ENCODE measurements at regions not wholly inside any gene's neighbourhood (a gene's known extent, or its start where the extent isn't known, plus 50 kb on each side); places are given as distances from the start of the nearest gene placed in this dataset.

DNA sequence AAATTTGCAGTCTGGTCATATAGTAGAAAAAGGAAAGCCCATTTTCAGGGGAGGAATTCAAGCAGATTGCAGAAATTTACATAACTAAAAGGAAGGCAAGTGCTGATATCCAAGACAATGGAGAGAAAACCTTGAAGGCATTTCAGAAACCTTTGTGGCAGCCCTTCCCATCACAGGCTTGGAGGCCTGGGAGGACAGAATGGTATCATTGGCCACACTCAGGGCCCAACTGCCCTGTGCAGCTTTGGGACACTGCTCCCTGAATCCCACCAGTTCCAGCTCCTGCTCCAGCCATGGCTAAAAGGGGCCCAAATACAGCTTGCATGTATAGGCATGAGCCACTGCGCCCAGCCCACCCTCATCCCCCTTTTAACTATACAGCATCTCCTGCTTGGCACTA is 81.1 kb upstream of the NYAP2 start:
- ChIA-PET POLR2A (ENCODE audit: unreplicated experiment) (no interaction called here), CTCF (no interaction called here)
- no peaks in the 10 kb centered on the region for H3K27me3 ChIP-seq (ENCODE audit: insufficient read depth, low read depth)
- no peaks in the 10 kb centered on the region for H3K4me1 ChIP-seq (replicated peaks; ENCODE audit: insufficient read depth)
- no peak for TF ChIP-seq EZH2 (IDR thresholded peaks at IDR 0.05; ENCODE audit: low read depth)
- TF ChIP-seq, protein P1, sequence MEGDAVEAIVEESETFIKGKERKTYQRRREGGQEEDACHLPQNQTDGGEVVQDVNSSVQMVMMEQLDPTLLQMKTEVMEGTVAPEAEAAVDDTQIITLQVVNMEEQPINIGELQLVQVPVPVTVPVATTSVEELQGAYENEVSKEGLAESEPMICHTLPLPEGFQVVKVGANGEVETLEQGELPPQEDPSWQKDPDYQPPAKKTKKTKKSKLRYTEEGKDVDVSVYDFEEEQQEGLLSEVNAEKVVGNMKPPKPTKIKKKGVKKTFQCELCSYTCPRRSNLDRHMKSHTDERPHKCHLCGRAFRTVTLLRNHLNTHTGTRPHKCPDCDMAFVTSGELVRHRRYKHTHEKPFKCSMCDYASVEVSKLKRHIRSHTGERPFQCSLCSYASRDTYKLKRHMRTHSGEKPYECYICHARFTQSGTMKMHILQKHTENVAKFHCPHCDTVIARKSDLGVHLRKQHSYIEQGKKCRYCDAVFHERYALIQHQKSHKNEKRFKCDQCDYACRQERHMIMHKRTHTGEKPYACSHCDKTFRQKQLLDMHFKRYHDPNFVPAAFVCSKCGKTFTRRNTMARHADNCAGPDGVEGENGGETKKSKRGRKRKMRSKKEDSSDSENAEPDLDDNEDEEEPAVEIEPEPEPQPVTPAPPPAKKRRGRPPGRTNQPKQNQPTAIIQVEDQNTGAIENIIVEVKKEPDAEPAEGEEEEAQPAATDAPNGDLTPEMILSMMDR (conservative IDR thresholded peaks at IDR 0.05), result no peak
- no peak overlapping the region for H3K4me2 ChIP-seq
- H3K4me3 ChIP-seq, result no peak overlapping the region
- no peaks in the 10 kb centered on the region for H3K9me3 ChIP-seq (ENCODE audit: insufficient read depth, low read depth)
- H3K36me3 ChIP-seq (ENCODE audit: low read depth), result no peaks in the 10 kb centered on the region
- no peaks in the 10 kb centered on the region for H3K79me2 ChIP-seq (ENCODE audit: low read depth)
- H3F3A ChIP-seq (ENCODE audit: insufficient read depth, low read depth), result no peaks in the 10 kb centered on the region
- DNase-seq, result no peak
- H4K20me1 ChIP-seq (ENCODE audit: insufficient read depth), result no peaks in the 10 kb centered on the region
- no peak overlapping the region for H2AFZ ChIP-seq
- no peaks in the 10 kb centered on the region for H3K9me2 ChIP-seq (ENCODE audit: insufficient read depth)
- H3K27ac ChIP-seq, result no peak overlapping the region
- intact Hi-C loops (cut with micrococcal nuclease; ENCODE audit: unreplicated experiment), result no loop called here
- BruUV-seq (replicated peaks), result no TSS peak

DNA sequence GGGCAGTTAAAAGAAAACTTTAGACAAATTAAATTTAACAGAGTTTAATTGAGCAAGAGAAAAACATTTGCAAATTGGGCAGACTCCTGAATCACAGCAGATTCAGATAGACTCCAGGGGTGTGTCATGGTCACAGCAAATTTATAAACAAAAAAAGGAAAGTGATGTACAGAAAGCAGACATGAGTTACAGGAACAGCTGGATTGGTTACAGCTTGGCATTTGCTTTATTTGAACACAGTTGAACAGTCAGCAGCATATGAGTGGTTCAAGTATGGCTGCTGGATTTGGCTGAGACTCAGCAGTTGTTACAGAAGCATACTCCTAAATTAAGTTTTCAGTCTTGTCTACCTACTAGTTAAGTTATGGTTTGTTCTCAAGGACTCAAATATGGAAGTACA is 82.3 kb upstream of the NYAP2 start:
- Histone ChIP-seq H2AFZ (no peak overlapping the region), H3K27me3 (ENCODE audit: insufficient read depth, low read depth) (no peaks in the 10 kb centered on the region), H4K20me1 (ENCODE audit: insufficient read depth) (no peaks in the 10 kb centered on the region), H3F3A (ENCODE audit: insufficient read depth, low read depth) (no peaks in the 10 kb centered on the region), H3K36me3 (ENCODE audit: low read depth) (no peaks in the 10 kb centered on the region), H3K4me1 (replicated peaks; ENCODE audit: insufficient read depth) (no peaks in the 10 kb centered on the region), H3K27ac (no peak overlapping the region), H3K4me3 (no peak overlapping the region), H3K4me2 (no peak overlapping the region), H3K9me3 (ENCODE audit: insufficient read depth, low read depth) (no peaks in the 10 kb centered on the region), H3K9me2 (ENCODE audit: insufficient read depth) (no peaks in the 10 kb centered on the region), H3K79me2 (ENCODE audit: low read depth) (no peaks in the 10 kb centered on the region)
- ChIA-PET POLR2A (ENCODE audit: unreplicated experiment) (no interaction called here), CTCF (no interaction called here)
- BruUV-seq (replicated peaks), result no TSS peak
- DNase-seq, result no peak
- intact Hi-C loops (cut with micrococcal nuclease; ENCODE audit: unreplicated experiment), result no loop called here
- no peak for TF ChIP-seq EZH2 (IDR thresholded peaks at IDR 0.05; ENCODE audit: low read depth)
- TF ChIP-seq, protein P1 (conservative IDR thresholded peaks at IDR 0.05), result no peak

DNA sequence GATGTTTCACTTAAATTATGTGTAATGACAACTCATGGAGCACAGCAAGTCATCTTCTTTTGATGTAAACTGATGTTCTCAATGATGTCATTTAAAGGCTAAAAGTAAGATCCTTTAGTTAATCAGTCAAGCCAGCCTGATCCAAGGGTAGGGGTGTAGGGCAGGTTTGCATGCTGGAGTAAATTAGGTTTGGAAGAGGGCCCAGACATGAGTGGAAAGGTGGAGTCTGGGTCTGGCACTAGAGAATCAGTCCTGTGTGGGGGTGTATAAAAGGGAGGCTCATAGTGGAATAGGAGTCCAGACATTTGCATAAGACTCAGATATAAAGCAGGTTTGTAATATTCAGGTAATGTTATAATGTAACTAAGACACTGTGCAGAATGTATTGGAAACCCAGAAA is 88.8 kb upstream of the NYAP2 start:
- H3K36me3 ChIP-seq (ENCODE audit: low read depth), result no peaks in the 10 kb centered on the region
- H2AFZ ChIP-seq, result no peak overlapping the region
- H3F3A ChIP-seq (ENCODE audit: insufficient read depth, low read depth), result no peaks in the 10 kb centered on the region
- TF ChIP-seq, protein P1 (conservative IDR thresholded peaks at IDR 0.05), result no peak
- TF ChIP-seq EZH2 (IDR thresholded peaks at IDR 0.05; ENCODE audit: low read depth), result no peak
- ChIA-PET CTCF (interaction anchor here (0.6 kb wide), 1 partner anchor 354 kb away, joined by 3 read pairs; no protein-coding TSS in a partner anchor), POLR2A (ENCODE audit: unreplicated experiment) (no interaction called here)
- intact Hi-C loops (cut with micrococcal nuclease; ENCODE audit: unreplicated experiment), result no loop called here
- H3K4me2 ChIP-seq, result no peak overlapping the region
- no peaks in the 10 kb centered on the region for H4K20me1 ChIP-seq (ENCODE audit: insufficient read depth)
- no TSS peak for BruUV-seq (replicated peaks)
- DNase-seq, result no peak
- H3K27ac ChIP-seq, result no peak overlapping the region
- no peak overlapping the region for H3K4me3 ChIP-seq
- no peaks in the 10 kb centered on the region for H3K79me2 ChIP-seq (ENCODE audit: low read depth)
- no peaks in the 10 kb centered on the region for H3K9me2 ChIP-seq (ENCODE audit: insufficient read depth)
- no peaks in the 10 kb centered on the region for H3K27me3 ChIP-seq (ENCODE audit: insufficient read depth, low read depth)
- H3K4me1 ChIP-seq (replicated peaks; ENCODE audit: insufficient read depth), result no peaks in the 10 kb centered on the region
- no peaks in the 10 kb centered on the region for H3K9me3 ChIP-seq (ENCODE audit: insufficient read depth, low read depth)
